OCI-LY1 (cell line): ENCODE measurements at regions not wholly inside any gene's neighbourhood (a gene's known extent, or its start where the extent isn't known, plus 50 kb on each side); places are given as distances from the start of the nearest gene placed in this dataset.

Source experiments
- CTCF ChIP-seq: fragments of 200-600 bp; sonication (generic), shearing (Covaris generic); IDR thresholded peaks from 2 replicates; pipeline ENCODE4 v1.5.1; 2017; ENCODE audit warnings: mild to moderate bottlenecking, antibody characterized with exemption, low read length, moderate library complexity, mixed read lengths
- EZH2 ChIP-seq: fragments of 200-600 bp; sonication (generic), shearing (Covaris generic); IDR thresholded peaks from 2 replicates; pipeline ENCODE4 v1.8.0; 2017; ENCODE audit warnings: borderline replicate concordance, mixed run types, mild to moderate bottlenecking, antibody characterized with exemption, low read length, moderate library complexity, mixed read lengths

GRCh38 chr18:27527856-27528255 is 342.7 kb upstream of the CHST9 start:
- no peak for TF ChIP-seq CTCF
- no peak for TF ChIP-seq EZH2
